Keratinocyte (primary cell): ENCODE measurements at regions not wholly inside any gene's neighbourhood (a gene's known extent, or its start where the extent isn't known, plus 50 kb on each side); places are given as distances from the start of the nearest gene placed in this dataset.

Source experiments
- DNase-seq: peaks from one replicate; pipeline ENCODE4 v3.0.0-alpha.2; 2011; ENCODE audit warnings: low read depth, missing footprints, low spot score
- FAIRE-seq: peaks from 2 replicates; lab custom pipeline; 2011; peaks lifted over from hg19 to GRCh38; lab: Jason Lieb, UNC
- H2AFZ ChIP-seq: 2 replicates; pipeline ENCODE4 v1.6.0; 2012; ENCODE audit warnings: low read length, control low read depth, inconsistent platforms; ENCODE audit not compliant: control insufficient read depth
- H3K27ac ChIP-seq: 2 replicates; pipeline ENCODE4 v1.5.1; 2011; ENCODE audit warnings: low read length; ENCODE audit not compliant: control insufficient read depth, insufficient read depth
- H3K27me3 ChIP-seq: 3 replicates; pipeline ENCODE4 v1.6.0; 2011; ENCODE audit warnings: low read length; ENCODE audit not compliant: control insufficient read depth, insufficient read depth; ENCODE audit errors: extremely low read depth
- H3K36me3 ChIP-seq, 2 experiments: 2 replicates in 1 of 2; 3 replicates in 1 of 2; pipeline ENCODE4 v1.5.1; 2011; ENCODE audit warnings: low read length in 2 of 2, mild to moderate bottlenecking in 1 of 2; ENCODE audit not compliant: control insufficient read depth in 2 of 2, insufficient read depth in 2 of 2; ENCODE audit errors: extremely low read depth in 1 of 2
- H3K4me1 ChIP-seq: 3 replicates; pipeline ENCODE4 v1.5.1; 2011; ENCODE audit warnings: low read length; ENCODE audit not compliant: control insufficient read depth, insufficient read depth; ENCODE audit errors: extremely low read depth
- H3K4me2 ChIP-seq: 3 replicates; pipeline ENCODE4 v1.6.0; 2011; ENCODE audit warnings: low read depth, low read length; ENCODE audit not compliant: control insufficient read depth, insufficient read depth; ENCODE audit errors: extremely low read depth
- H3K4me3 ChIP-seq, 3 experiments: fragments of 200-600 bp in 1 of 3; sonication (generic) in 1 of 3; 2 replicates in 2 of 3; 3 replicates in 1 of 3; pipeline ENCODE4 v1.5.1; 2011 to 2016; ENCODE audit warnings: low read length in 3 of 3, mild to moderate bottlenecking in 3 of 3, control low read depth in 2 of 3, inconsistent platforms in 1 of 3, low read depth in 1 of 3, mixed read lengths in 1 of 3, mixed run types in 1 of 3, moderate library complexity in 1 of 3; ENCODE audit not compliant: control insufficient read depth in 2 of 3, insufficient read depth in 2 of 3; ENCODE audit errors: extremely low read depth in 1 of 3
- H3K79me2 ChIP-seq: 2 replicates; pipeline ENCODE4 v1.6.0; 2012; ENCODE audit warnings: low read length; ENCODE audit not compliant: control insufficient read depth, insufficient read depth
- H3K9ac ChIP-seq: 3 replicates; pipeline ENCODE4 v1.6.0; 2011; ENCODE audit warnings: low read length; ENCODE audit not compliant: control insufficient read depth, insufficient read depth; ENCODE audit errors: extremely low read depth
- H3K9me1 ChIP-seq: 3 replicates; pipeline ENCODE4 v1.6.0; 2011; ENCODE audit warnings: low read length; ENCODE audit not compliant: control insufficient read depth, insufficient read depth; ENCODE audit errors: extremely low read depth
- H3K9me3 ChIP-seq: 2 replicates; pipeline ENCODE4 v1.5.1; 2012; ENCODE audit warnings: low read depth, low read length; ENCODE audit not compliant: control insufficient read depth
- H4K20me1 ChIP-seq: 3 replicates; pipeline ENCODE4 v1.6.0; 2011; ENCODE audit warnings: low read length; ENCODE audit not compliant: control insufficient read depth, insufficient read depth; ENCODE audit errors: extremely low read depth
- CTCF ChIP-seq, 3 experiments: IDR thresholded peaks in 1 of 3; conservative IDR thresholded peaks in 1 of 3; optimal IDR thresholded peaks in 1 of 3; 2 replicates in 2 of 3; 3 replicates in 1 of 3; pipeline versions ENCODE3 to v1.5.1; 2011; ENCODE audit warnings: low read length in 3 of 3, mild to moderate bottlenecking in 3 of 3, moderate library complexity in 2 of 3, control low read depth in 1 of 3, inconsistent platforms in 1 of 3; ENCODE audit not compliant: insufficient read depth in 2 of 3; ENCODE audit errors: extremely low read depth in 1 of 3
- EZH2 ChIP-seq: IDR thresholded peaks from one replicate; pipeline ENCODE4 v1.6.1; 2012; ENCODE audit warnings: inconsistent platforms, mild to moderate bottlenecking, low read length, moderate library complexity
- dilution Hi-C: fragments of 300-500 bp; cut with MboI; formaldehyde crosslinking; loops from one replicate; pipeline ENCODE4 v1.7.0; 2020; ENCODE audit warnings: low sequenced_read_pairs; ENCODE audit not compliant: extremely low pct_ligation_motif_present

GRCh38 chr1:215418876-215419447 lies 148.1 kb upstream of the KCTD3 start:
- H3K27ac ChIP-seq, result no peak overlapping the region
- no peak for TF ChIP-seq CTCF (optimal IDR thresholded peaks at IDR 0.05 in 1 of 3, IDR thresholded peaks at IDR 0.05 in 1 of 3, conservative IDR thresholded peaks at IDR 0.05 in 1 of 3; ENCODE audit: extremely low read depth in 1 of 3, insufficient read depth in 2 of 3, low read length in 3 of 3)
- TF ChIP-seq EZH2, result no peak
- no peaks in the 10 kb centered on the region for H3K9me3 ChIP-seq
- H3K27me3 ChIP-seq, result no peaks in the 10 kb centered on the region
- no peak overlapping the region for H3K9ac ChIP-seq
- H4K20me1 ChIP-seq, result no peaks in the 10 kb centered on the region
- H3K4me1 ChIP-seq, result no peaks in the 10 kb centered on the region
- no peak overlapping the region for H3K4me3 ChIP-seq
- dilution Hi-C loops, result no loop called here
- no peaks in the 10 kb centered on the region for H3K36me3 ChIP-seq
- no peaks in the 10 kb centered on the region for H3K79me2 ChIP-seq
- DNase-seq (no peak), FAIRE-seq (peak; percentile 74)
- H3K4me2 ChIP-seq, result no peak overlapping the region
- peak overlapping the region; percentile 60 for H2AFZ ChIP-seq
- no peaks in the 10 kb centered on the region for H3K9me1 ChIP-seq

GRCh38 chr1:215421744-215422143 lies 145.4 kb upstream of the KCTD3 start:
- no peak overlapping the region for H2AFZ ChIP-seq
- dilution Hi-C loops, result no loop called here
- no peaks in the 10 kb centered on the region for H3K4me1 ChIP-seq
- peak; percentile 52 for FAIRE-seq
- no peaks in the 10 kb centered on the region for H3K9me3 ChIP-seq
- H3K4me2 ChIP-seq, result no peak overlapping the region
- H3K36me3 ChIP-seq, result no peaks in the 10 kb centered on the region
- no peak for TF ChIP-seq CTCF (optimal IDR thresholded peaks at IDR 0.05 in 1 of 3, IDR thresholded peaks at IDR 0.05 in 1 of 3, conservative IDR thresholded peaks at IDR 0.05 in 1 of 3; ENCODE audit: extremely low read depth in 1 of 3, insufficient read depth in 2 of 3, low read length in 3 of 3)
- TF ChIP-seq EZH2, result no peak
- no peak overlapping the region for H3K9ac ChIP-seq
- DNase-seq, result no peak
- no peaks in the 10 kb centered on the region for H3K9me1 ChIP-seq
- no peaks in the 10 kb centered on the region for H4K20me1 ChIP-seq
- no peak overlapping the region for H3K27ac ChIP-seq
- no peaks in the 10 kb centered on the region for H3K79me2 ChIP-seq
- H3K27me3 ChIP-seq, result no peaks in the 10 kb centered on the region
- H3K4me3 ChIP-seq, result no peak overlapping the region
